Cardiac fibroblast (primary cell): ENCODE measurements at regions not wholly inside any gene's neighbourhood (a gene's known extent, or its start where the extent isn't known, plus 50 kb on each side); places are given as distances from the start of the nearest gene placed in this dataset.

Source experiments
- DNase-seq, 2 donors: peaks; one replicate each; pipeline versions ENCODE4 v3.0.0 to v3.0.0-alpha.2; 2010; ENCODE audit warnings: low read depth in 2 of 2
- H3K4me3 ChIP-seq, 2 donors: replicated peaks in 1 of 2; 1 replicate in 1 of 2; 2 replicates in 1 of 2; pipeline ENCODE4 v1.5.1; 2011; ENCODE audit warnings: low read depth in 2 of 2, low read length in 2 of 2, mild to moderate bottlenecking in 2 of 2, moderate library complexity in 1 of 2
- TF ChIP-seq, protein P1 (sequence below): IDR thresholded peaks from one replicate; pipeline ENCODE4 v1.5.1; 2011; ENCODE audit warnings: low read depth, mild to moderate bottlenecking, low read length, inconsistent platforms

DNA sequence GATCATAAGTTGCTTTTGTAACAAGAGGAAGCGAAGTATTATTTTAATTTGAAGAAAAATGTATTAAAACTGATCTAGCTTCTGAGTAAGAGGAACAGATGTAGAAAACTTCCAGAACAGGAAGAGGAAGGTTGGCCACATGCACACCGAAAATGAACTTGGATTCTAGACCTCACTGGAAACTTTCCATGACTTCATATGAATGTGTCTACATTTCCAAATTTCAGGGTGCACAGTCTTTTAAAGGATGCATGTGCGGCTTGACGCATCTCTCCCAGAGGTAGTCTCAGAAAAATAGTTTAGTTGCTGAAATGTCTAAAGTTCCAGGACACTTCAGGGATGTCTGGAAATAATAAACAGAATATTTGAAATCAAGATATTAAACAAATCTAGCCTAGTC lies 275.1 kb upstream of the MYOCD start:
- TF ChIP-seq, protein P1, sequence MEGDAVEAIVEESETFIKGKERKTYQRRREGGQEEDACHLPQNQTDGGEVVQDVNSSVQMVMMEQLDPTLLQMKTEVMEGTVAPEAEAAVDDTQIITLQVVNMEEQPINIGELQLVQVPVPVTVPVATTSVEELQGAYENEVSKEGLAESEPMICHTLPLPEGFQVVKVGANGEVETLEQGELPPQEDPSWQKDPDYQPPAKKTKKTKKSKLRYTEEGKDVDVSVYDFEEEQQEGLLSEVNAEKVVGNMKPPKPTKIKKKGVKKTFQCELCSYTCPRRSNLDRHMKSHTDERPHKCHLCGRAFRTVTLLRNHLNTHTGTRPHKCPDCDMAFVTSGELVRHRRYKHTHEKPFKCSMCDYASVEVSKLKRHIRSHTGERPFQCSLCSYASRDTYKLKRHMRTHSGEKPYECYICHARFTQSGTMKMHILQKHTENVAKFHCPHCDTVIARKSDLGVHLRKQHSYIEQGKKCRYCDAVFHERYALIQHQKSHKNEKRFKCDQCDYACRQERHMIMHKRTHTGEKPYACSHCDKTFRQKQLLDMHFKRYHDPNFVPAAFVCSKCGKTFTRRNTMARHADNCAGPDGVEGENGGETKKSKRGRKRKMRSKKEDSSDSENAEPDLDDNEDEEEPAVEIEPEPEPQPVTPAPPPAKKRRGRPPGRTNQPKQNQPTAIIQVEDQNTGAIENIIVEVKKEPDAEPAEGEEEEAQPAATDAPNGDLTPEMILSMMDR: no peak
- H3K4me3 ChIP-seq: no peak overlapping the region
- DNase-seq: no peak

DNA sequence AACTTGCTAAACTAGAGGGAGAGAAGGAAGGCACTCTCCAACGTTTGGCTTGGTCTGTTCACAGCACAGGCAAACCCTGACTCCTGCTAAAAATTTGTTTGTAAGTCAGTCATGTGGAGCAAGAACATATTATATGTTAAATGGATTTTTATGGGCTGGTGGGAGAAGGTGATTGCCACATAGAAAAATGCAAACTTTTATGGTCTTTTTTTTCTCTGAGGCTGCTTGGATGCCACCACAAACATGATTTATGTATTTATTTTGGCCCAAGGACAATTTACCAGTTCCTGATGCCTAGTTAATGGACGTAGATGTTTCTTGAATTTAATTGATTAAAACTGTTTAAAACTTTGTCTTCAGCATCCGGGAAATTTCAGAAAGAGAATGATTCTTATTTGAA lies 274.2 kb upstream of the MYOCD start:
- TF ChIP-seq, protein P1: no peak
- no peak overlapping the region for H3K4me3 ChIP-seq
- no peak for DNase-seq

DNA sequence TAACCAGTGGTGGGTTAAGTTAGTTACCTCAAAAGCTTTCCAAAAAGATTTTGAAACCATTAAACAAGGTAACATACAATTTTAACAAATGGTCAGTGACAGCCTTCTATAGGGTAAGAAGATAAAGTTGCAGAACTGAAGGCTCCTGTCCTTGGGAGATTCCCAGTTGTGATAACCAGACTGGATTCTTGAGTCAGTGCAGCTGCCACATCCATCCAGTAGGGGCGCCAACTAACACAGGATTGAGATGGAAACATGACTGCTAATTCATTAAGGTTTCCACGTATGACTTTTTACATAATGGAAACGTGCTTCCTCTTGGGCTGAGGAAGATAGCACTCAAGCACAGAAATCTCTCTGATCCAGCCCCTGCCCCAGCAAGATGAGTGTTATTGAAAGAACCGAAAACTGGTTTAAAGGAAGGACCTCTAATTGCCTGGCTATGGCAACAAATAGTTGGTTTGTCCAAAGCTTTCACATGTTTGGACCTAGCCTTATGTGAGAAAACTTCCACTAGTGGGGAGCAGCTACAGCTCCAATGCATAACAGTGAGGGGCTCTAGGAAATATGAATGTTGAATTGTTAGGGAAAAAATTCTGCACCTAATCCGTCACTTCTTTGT lies 269.8 kb upstream of the MYOCD start:
- H3K4me3 ChIP-seq: no peak overlapping the region
- DNase-seq: peak; percentile 9 to 47
- TF ChIP-seq, protein P1: peak; percentile 67

DNA sequence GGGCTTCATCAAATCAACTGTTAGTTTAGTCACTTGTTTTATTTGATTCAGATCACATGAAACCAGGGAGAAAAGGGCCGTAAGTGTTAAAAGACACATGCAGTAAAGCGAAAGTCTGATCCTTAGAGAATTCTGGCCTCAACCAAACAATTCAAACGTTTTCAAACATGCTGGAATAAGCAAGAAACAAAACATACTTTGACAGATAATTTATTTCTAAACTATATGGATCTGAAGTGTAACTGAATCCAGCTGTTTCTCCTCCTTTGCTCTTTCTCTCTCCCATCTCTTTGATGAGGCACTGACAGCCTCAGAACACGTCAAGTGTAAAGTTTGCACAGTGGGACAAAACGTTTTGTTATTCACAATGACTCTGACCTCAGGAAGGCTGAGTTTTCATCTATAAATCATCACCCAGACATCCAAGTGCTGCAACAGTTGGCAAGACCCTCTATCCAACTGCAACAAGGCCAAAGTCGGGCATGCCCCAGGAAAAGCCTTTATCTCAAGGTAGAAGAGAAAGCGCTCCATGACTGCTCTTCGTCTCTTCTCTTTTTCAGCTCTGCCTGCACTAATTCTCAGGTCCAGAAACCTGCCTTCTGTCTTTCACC lies 267.1 kb upstream of the MYOCD start:
- DNase-seq: peak; percentile 6 to 8
- H3K4me3 ChIP-seq: no peak overlapping the region
- TF ChIP-seq, protein P1: no peak

DNA sequence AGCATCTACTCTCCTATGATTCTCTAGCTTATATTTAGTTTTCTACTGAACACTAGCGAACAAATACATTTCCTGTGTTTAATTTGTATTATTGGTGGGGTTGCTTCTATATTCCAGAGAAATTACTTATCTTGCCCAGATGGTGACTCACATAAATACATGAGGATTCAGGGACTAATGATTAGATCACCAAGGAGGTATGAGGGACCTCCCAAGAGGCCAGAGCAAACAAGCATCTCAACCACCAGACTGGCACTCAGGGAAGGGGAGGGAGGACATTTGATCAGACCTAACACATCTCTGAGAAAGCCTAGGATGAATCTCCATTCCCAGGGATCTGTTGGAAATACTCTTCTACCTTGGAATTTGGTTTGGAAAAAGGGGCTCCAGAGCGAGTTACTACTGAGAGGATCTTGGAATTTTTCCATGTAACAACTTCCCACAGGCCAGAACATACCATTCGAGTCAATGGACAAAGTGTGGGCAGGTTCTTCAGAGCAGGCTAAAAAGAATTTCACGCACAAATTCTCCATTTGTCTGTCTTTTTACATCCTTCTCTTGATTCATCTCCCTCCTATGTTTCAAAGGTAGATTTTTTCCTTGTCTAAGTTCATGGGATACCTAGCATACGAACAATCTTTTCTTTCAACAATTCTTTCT lies 262.6 kb upstream of the MYOCD start:
- H3K4me3 ChIP-seq: no peak overlapping the region
- TF ChIP-seq, protein P1: no peak
- DNase-seq: peak; percentile 14 to 67

DNA sequence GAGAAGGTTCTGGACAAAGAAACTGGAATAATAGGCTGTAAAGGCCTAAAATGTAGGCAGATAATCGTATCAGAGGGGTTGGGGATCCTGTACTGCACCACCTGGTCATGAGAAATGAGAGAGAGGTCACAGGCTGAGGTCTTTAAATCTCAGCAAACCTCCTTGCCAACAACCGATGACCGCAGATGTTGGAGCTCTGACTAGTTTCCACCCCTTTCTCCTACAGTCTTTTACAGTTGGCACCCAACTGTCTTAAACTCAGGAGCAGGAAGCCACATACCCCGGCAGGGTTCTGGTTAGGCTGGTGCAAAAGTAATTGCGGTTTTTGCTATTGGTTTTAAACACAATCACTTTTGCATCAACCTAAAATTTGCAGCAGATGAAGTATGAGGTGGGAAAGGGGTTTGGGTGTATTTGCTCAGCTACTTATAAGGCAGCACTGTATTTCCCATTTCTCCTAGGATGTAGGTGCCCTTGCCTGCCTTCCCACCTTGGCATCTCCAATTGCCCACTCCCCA lies 261.8 kb upstream of the MYOCD start:
- TF ChIP-seq, protein P1: no peak
- no peak for DNase-seq
- no peak overlapping the region for H3K4me3 ChIP-seq
